HL-60 (cell line): ENCODE measurements at regions not wholly inside any gene's neighbourhood (a gene's known extent, or its start where the extent isn't known, plus 50 kb on each side); places are given as distances from the start of the nearest gene placed in this dataset.
"Not testable (repeated sequence)": the region's sequence is repeated elsewhere in the genome, so short reads cannot be mapped to it uniquely, and the experiment has no call there.

Source experiments
- DNase-seq, 2 experiments: peaks; one replicate each; pipeline ENCODE4 v3.0.0-alpha.2; 2010 to 2020; ENCODE audit warnings: low read depth in 1 of 2, low spot score in 1 of 2
- H3K27ac ChIP-seq: fragments of 250-450 bp; sonication (Bioruptor Pico); replicated peaks from 2 replicates; pipeline ENCODE4 v1.5.1; 2020; ENCODE audit warnings: mild to moderate bottlenecking, moderate library complexity
- H3K27me3 ChIP-seq: fragments of 250-450 bp; sonication (Bioruptor Pico); 2 replicates; pipeline ENCODE4 v1.5.1; 2021; ENCODE audit warnings: mild to moderate bottlenecking, moderate library complexity; ENCODE audit not compliant: insufficient read depth, poor library complexity, severe bottlenecking
- H3K4me3 ChIP-seq: replicated peaks from 2 replicates; pipeline ENCODE4 v1.5.1; 2011; ENCODE audit warnings: mild to moderate bottlenecking, control low read depth, low read length; ENCODE audit not compliant: insufficient read depth
- GABPA ChIP-seq: IDR thresholded peaks from 2 replicates; pipeline ENCODE4 v1.6.1; 2012; ENCODE audit warnings: low read depth
- POLR2AphosphoS5 ChIP-seq: IDR thresholded peaks from 2 replicates; pipeline ENCODE4 v1.6.1; 2012; ENCODE audit warnings: low read depth
- SPI1 ChIP-seq: IDR thresholded peaks from 2 replicates; pipeline ENCODE4 v1.6.1; 2012; ENCODE audit warnings: low read depth, mild to moderate bottlenecking, borderline replicate concordance
- TF ChIP-seq, protein P1 (sequence below): IDR thresholded peaks from 2 replicates; pipeline ENCODE4 v1.6.1; 2012; ENCODE audit warnings: low read depth; ENCODE audit not compliant: insufficient replicate concordance
- TF ChIP-seq, protein P2 (sequence below): IDR thresholded peaks from one replicate; pipeline ENCODE4 v1.5.1; 2011; ENCODE audit warnings: low read length, control low read depth, inconsistent platforms; ENCODE audit not compliant: insufficient read depth

DNA sequence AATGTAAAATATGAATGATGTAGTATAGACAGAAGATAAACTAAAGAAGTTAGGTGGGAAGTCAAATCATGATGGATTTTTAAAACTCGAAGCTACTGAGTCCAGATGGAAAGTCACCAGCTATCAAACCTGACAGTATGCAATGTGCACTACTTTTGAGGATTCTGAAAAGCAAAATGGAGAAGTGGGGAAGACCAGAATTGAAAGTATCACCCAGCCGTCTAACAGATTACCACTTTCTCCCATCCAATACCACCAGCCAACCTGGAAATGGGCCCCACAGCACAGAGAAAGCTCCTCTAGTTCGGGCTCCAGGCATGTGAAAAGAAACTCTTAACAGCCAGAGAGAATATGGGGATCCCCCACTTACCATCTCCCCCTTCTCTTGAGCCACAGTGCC is 67.9 kb upstream of the SRRM3 start:
- no peak overlapping the region for H3K4me3 ChIP-seq
- TF ChIP-seq POLR2AphosphoS5 (no peak), SPI1 (peak; percentile 86)
- no peaks in the 10 kb centered on the region for H3K27me3 ChIP-seq
- H3K27ac ChIP-seq: peak overlapping the region; percentile 69
- peak in 1 of 2 experiments; percentile 31 for DNase-seq

DNA sequence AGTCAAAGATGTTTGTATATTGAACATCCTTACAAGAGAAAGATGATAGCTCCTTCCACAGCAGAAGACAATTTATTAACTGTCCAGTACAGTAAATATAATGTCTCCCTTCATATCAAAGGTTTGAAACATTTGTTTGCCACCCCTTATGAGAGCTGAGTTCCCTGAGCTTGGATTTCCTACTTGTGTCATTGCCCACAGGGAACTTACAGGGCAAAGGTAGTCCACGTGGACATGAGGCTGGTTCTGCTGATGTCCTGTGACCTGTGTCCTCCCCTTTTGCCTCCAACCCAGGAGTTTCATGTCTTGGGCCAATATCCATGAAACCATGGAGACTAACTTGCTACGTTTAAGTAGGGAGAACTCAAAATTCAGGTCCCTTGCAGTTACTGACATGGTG is 66.4 kb upstream of the SRRM3 start:
- H3K27ac ChIP-seq, DNase-seq, H3K27me3 ChIP-seq, H3K4me3 ChIP-seq: not testable (repeated sequence)

DNA sequence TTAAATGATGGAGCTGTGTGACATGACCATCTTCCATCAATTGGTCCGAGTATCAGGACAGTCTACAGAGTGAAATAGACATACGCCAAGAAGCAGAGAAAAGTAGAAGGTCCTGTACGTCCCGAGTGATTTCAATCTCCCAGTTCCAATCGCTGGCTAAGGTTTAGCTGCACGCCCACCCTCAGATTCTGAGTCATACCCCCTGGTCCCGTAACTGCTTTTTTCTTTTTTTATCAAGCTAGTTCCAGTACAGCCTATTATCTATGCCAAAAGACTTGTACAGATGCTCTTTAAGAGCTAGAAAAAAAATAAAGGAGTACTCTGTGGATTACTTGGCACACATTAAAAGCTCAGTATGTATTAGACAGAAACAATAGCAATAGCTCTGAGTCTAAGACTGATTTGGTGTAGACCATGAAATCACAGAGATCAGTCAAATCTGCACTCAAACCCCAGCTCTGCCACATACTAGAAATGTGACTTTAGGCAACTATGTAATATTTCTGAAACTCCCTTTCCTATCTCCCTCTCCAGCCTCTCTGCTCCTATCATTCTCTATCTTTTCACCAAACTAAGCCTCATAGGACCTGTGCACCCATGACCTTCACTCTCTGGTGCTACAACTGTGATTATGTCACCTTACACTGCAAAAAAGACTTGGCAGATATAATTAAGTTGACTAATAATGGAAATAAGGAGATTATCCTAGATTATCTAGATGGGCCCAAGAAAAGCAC is 63.0 kb upstream of the SRRM3 start:
- not testable (repeated sequence) for H3K27ac ChIP-seq, DNase-seq, H3K4me3 ChIP-seq, H3K27me3 ChIP-seq

DNA sequence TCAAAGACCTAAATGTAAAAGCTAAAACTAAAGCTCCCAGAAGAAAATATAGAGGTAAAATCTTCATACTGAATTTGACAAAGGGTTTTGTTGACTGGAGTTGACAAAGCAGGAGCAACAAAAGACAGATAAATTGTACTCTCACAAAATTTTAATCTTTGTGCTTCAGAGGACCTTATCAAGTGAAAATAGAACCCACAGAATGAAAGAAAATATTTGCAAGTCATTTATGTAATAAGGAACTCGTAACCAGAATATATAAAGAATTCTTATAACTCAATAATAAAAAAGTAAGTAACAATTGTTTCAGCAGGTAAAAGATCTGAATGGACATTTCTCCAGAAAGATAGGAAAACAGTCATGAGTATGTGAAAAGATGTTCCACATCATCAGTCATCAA is 62.0 kb upstream of the SRRM3 start:
- H3K27ac ChIP-seq: no peak overlapping the region
- TF ChIP-seq, protein P1, sequence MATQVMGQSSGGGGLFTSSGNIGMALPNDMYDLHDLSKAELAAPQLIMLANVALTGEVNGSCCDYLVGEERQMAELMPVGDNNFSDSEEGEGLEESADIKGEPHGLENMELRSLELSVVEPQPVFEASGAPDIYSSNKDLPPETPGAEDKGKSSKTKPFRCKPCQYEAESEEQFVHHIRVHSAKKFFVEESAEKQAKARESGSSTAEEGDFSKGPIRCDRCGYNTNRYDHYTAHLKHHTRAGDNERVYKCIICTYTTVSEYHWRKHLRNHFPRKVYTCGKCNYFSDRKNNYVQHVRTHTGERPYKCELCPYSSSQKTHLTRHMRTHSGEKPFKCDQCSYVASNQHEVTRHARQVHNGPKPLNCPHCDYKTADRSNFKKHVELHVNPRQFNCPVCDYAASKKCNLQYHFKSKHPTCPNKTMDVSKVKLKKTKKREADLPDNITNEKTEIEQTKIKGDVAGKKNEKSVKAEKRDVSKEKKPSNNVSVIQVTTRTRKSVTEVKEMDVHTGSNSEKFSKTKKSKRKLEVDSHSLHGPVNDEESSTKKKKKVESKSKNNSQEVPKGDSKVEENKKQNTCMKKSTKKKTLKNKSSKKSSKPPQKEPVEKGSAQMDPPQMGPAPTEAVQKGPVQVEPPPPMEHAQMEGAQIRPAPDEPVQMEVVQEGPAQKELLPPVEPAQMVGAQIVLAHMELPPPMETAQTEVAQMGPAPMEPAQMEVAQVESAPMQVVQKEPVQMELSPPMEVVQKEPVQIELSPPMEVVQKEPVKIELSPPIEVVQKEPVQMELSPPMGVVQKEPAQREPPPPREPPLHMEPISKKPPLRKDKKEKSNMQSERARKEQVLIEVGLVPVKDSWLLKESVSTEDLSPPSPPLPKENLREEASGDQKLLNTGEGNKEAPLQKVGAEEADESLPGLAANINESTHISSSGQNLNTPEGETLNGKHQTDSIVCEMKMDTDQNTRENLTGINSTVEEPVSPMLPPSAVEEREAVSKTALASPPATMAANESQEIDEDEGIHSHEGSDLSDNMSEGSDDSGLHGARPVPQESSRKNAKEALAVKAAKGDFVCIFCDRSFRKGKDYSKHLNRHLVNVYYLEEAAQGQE: no peak
- TF ChIP-seq, protein P2, sequence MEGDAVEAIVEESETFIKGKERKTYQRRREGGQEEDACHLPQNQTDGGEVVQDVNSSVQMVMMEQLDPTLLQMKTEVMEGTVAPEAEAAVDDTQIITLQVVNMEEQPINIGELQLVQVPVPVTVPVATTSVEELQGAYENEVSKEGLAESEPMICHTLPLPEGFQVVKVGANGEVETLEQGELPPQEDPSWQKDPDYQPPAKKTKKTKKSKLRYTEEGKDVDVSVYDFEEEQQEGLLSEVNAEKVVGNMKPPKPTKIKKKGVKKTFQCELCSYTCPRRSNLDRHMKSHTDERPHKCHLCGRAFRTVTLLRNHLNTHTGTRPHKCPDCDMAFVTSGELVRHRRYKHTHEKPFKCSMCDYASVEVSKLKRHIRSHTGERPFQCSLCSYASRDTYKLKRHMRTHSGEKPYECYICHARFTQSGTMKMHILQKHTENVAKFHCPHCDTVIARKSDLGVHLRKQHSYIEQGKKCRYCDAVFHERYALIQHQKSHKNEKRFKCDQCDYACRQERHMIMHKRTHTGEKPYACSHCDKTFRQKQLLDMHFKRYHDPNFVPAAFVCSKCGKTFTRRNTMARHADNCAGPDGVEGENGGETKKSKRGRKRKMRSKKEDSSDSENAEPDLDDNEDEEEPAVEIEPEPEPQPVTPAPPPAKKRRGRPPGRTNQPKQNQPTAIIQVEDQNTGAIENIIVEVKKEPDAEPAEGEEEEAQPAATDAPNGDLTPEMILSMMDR: no peak
- TF ChIP-seq SPI1 (no peak), POLR2AphosphoS5 (no peak), GABPA (no peak)
- H3K27me3 ChIP-seq: no peaks in the 10 kb centered on the region
- no peak overlapping the region for H3K4me3 ChIP-seq
- no peak for DNase-seq

DNA sequence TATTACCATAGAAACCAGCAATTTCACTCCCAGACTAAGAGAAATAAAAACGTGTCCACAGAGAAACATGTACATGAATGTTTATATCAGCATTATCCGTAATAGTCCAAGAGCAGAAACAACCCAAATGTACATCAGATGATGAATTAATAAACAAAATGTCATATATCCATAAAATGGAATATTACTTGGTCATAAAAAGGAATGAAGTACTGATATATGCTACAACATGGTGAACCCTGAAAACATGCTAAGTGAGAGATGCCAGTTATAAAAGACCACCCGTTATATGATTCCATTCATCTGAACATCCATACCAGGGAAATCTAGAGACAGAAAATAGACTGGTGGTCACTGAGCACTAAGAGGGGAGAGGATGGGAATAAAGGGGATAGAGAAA is 61.4 kb upstream of the SRRM3 start:
- not testable (repeated sequence) for H3K27ac ChIP-seq, H3K4me3 ChIP-seq, DNase-seq, H3K27me3 ChIP-seq

DNA sequence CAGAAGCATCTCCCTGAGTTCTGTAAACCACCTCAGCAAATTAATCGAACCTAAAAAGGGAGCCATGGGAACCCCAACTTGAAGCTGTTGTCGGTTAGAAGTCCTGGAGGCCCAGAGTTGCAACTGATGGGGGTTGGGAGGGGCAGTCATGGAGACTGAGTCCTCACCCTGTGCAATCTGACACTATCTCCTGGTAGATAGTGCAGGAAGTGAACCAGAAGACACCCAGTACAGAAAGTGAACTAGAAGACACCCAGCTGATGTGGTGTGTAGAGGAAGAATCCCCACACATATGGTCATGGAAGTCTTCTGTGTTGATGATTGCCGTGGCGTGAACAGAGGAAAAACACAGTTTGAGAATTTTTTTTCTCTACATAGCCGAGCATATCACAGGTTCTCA is 58.8 kb upstream of the SRRM3 start:
- H3K4me3 ChIP-seq: no peak overlapping the region
- H3K27ac ChIP-seq: no peak overlapping the region
- TF ChIP-seq SPI1 (no peak), POLR2AphosphoS5 (no peak), GABPA (no peak)
- TF ChIP-seq, protein P1: no peak
- TF ChIP-seq, protein P2: no peak
- DNase-seq: no peak
- H3K27me3 ChIP-seq: no peaks in the 10 kb centered on the region

DNA sequence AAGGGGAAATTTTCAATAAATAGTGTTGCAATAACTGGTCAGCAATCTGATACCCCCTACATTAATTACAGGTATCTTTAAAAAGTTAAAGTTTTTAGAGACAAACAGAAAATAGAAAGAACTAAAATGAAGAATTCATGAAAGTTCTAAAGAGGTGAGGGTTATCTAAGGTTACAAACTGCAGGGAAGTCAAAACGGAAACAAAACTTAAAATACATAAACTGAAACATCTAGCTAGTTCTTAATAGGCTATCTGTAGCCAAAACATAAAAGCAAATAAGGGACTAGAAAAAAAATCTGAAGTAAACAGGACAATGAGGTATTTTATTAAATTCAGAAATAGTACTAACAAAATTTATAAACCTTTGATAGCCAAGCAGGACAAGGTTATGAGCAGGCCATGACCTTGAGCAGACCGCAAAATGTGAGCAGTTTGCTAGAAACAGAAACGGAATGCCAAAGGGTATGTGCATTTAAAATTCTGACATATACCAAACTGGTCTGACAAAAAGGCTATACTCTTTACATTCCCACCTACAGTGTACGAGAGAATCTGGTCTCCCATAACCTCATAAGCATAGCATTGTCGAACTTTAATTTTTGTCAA is 56.9 kb upstream of the SRRM3 start:
- DNase-seq, H3K4me3 ChIP-seq, H3K27me3 ChIP-seq: not testable (repeated sequence)
- H3K27ac ChIP-seq: peak overlapping the region; percentile 35; the same call in 1 of the 2 replicates
